ENCODE measurements at regions not wholly inside any gene's neighbourhood (a gene's known extent, or its start where the extent isn't known, plus 50 kb on each side); places are given as distances from the start of the nearest gene placed in this dataset.

DNA sequence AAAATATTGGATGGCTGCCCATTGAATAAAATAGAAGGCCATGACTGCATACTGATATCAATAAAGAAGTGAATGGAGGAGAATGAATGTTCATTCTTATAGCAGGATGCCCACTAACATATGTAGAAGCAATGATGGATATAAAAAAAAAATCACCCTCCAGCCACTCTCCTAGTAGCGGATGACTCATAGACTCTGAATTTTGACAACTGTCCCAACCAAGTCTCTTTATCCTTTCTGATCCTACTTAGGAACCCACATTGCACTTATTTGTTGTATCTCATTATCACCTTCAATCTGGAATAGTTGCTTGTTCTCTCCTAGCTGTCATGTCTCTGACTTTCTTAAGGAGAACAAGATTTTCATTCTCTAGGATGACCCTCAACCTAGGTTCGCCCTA, 429.9 kb downstream of the HS3ST3B1 start:
- Mint-ChIP-seq H3K4me1 (peaks cover 15% of the 10 kb centered on the region), H3K9me3 (peaks cover 20% of the 10 kb centered on the region), H3K36me3 (no peaks in the 10 kb centered on the region), H3K27me3 (ENCODE audit: low read depth) (no peaks in the 10 kb centered on the region), H3K4me3 (no peak overlapping the region), H3K27ac (no peak overlapping the region)
- no peak for DNase-seq (ENCODE audit: low spot score)
- ChIA-PET CTCF (no interaction called here), POLR2A (no interaction called here)
- TF ChIP-seq ZNF396 (CRISPR knock-in tag; IDR thresholded peaks at IDR 0.05; ENCODE audit: borderline replicate concordance) (no peak), GTF2I (CRISPR knock-in tag; conservative IDR thresholded peaks at IDR 0.05) (no peak), EMX1 (CRISPR knock-in tag; IDR thresholded peaks at IDR 0.05) (no peak), GABPB1 (CRISPR knock-in tag; IDR thresholded peaks at IDR 0.05) (no peak), PRRX2 (CRISPR knock-in tag; IDR thresholded peaks at IDR 0.05) (no peak), MYBL2 (CRISPR knock-in tag; IDR thresholded peaks at IDR 0.05) (no peak)
- TF ChIP-seq, protein P1, sequence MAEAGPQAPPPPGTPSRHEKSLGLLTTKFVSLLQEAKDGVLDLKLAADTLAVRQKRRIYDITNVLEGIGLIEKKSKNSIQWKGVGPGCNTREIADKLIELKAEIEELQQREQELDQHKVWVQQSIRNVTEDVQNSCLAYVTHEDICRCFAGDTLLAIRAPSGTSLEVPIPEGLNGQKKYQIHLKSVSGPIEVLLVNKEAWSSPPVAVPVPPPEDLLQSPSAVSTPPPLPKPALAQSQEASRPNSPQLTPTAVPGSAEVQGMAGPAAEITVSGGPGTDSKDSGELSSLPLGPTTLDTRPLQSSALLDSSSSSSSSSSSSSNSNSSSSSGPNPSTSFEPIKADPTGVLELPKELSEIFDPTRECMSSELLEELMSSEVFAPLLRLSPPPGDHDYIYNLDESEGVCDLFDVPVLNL (CRISPR knock-in tag; IDR thresholded peaks at IDR 0.05; ENCODE audit: borderline replicate concordance, low read depth) = no peak
- TF ChIP-seq, protein P2, sequence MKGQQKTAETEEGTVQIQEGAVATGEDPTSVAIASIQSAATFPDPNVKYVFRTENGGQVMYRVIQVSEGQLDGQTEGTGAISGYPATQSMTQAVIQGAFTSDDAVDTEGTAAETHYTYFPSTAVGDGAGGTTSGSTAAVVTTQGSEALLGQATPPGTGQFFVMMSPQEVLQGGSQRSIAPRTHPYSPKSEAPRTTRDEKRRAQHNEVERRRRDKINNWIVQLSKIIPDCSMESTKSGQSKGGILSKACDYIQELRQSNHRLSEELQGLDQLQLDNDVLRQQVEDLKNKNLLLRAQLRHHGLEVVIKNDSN (CRISPR knock-in tag; IDR thresholded peaks at IDR 0.05) = no peak
- TF ChIP-seq, protein P3, sequence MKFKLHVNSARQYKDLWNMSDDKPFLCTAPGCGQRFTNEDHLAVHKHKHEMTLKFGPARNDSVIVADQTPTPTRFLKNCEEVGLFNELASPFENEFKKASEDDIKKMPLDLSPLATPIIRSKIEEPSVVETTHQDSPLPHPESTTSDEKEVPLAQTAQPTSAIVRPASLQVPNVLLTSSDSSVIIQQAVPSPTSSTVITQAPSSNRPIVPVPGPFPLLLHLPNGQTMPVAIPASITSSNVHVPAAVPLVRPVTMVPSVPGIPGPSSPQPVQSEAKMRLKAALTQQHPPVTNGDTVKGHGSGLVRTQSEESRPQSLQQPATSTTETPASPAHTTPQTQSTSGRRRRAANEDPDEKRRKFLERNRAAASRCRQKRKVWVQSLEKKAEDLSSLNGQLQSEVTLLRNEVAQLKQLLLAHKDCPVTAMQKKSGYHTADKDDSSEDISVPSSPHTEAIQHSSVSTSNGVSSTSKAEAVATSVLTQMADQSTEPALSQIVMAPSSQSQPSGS (CRISPR knock-in tag; IDR thresholded peaks at IDR 0.05; ENCODE audit: borderline replicate concordance, low read depth) = no peak
- TF ChIP-seq, protein P4, sequence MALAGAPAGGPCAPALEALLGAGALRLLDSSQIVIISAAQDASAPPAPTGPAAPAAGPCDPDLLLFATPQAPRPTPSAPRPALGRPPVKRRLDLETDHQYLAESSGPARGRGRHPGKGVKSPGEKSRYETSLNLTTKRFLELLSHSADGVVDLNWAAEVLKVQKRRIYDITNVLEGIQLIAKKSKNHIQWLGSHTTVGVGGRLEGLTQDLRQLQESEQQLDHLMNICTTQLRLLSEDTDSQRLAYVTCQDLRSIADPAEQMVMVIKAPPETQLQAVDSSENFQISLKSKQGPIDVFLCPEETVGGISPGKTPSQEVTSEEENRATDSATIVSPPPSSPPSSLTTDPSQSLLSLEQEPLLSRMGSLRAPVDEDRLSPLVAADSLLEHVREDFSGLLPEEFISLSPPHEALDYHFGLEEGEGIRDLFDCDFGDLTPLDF (CRISPR knock-in tag; IDR thresholded peaks at IDR 0.05) = no peak
- TF ChIP-seq, protein P5, sequence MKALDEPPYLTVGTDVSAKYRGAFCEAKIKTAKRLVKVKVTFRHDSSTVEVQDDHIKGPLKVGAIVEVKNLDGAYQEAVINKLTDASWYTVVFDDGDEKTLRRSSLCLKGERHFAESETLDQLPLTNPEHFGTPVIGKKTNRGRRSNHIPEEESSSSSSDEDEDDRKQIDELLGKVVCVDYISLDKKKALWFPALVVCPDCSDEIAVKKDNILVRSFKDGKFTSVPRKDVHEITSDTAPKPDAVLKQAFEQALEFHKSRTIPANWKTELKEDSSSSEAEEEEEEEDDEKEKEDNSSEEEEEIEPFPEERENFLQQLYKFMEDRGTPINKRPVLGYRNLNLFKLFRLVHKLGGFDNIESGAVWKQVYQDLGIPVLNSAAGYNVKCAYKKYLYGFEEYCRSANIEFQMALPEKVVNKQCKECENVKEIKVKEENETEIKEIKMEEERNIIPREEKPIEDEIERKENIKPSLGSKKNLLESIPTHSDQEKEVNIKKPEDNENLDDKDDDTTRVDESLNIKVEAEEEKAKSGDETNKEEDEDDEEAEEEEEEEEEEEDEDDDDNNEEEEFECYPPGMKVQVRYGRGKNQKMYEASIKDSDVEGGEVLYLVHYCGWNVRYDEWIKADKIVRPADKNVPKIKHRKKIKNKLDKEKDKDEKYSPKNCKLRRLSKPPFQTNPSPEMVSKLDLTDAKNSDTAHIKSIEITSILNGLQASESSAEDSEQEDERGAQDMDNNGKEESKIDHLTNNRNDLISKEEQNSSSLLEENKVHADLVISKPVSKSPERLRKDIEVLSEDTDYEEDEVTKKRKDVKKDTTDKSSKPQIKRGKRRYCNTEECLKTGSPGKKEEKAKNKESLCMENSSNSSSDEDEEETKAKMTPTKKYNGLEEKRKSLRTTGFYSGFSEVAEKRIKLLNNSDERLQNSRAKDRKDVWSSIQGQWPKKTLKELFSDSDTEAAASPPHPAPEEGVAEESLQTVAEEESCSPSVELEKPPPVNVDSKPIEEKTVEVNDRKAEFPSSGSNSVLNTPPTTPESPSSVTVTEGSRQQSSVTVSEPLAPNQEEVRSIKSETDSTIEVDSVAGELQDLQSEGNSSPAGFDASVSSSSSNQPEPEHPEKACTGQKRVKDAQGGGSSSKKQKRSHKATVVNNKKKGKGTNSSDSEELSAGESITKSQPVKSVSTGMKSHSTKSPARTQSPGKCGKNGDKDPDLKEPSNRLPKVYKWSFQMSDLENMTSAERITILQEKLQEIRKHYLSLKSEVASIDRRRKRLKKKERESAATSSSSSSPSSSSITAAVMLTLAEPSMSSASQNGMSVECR (CRISPR knock-in tag; IDR thresholded peaks at IDR 0.05; ENCODE audit: borderline replicate concordance) = no peak
- no peak for ATAC-seq

DNA sequence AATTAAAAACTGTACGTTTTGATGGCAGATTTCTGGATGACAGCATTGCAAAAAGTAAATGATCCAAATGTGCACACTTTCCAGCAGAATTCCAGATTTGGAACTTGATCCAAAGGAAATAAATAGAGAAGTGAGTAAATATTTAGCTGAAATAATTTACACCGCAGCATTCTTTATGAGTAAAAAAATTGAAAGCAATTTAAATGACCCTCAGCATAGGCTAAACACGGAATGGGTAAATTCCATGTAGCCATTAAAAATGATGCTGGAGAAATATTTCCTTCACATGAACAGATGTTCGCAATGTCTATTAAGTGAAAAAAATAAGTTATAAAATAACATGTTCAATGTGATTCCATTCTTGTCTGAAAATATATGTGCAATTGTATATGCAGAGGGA, 424.8 kb downstream of the HS3ST3B1 start:
- POLR2A ChIA-PET = no interaction called here

More for the DNA sequence above, 424.8 kb downstream of the HS3ST3B1 start:
- Mint-ChIP-seq H3K4me1 (peaks cover 7% of the 10 kb centered on the region), H3K27me3 (ENCODE audit: low read depth) (no peaks in the 10 kb centered on the region), H3K4me3 (no peak overlapping the region), H3K27ac (no peak overlapping the region), H3K9me3 (peaks cover 14% of the 10 kb centered on the region), H3K36me3 (peaks cover 4% of the 10 kb centered on the region; the same call in 1 of the 2 replicates)
- ATAC-seq = no peak
- TF ChIP-seq, protein P6, sequence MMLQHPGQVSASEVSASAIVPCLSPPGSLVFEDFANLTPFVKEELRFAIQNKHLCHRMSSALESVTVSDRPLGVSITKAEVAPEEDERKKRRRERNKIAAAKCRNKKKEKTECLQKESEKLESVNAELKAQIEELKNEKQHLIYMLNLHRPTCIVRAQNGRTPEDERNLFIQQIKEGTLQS (CRISPR knock-in tag; conservative IDR thresholded peaks at IDR 0.05) = no peak
- TF ChIP-seq FOXJ3 (CRISPR knock-in tag; IDR thresholded peaks at IDR 0.05; ENCODE audit: borderline replicate concordance) (no peak), SMAD3 (CRISPR knock-in tag; IDR thresholded peaks at IDR 0.05; ENCODE audit: borderline replicate concordance) (no peak)
- TF ChIP-seq, protein P1 (CRISPR knock-in tag; IDR thresholded peaks at IDR 0.05; ENCODE audit: borderline replicate concordance, low read depth) = no peak
- CTCF ChIA-PET = interaction anchor here (1.0 to 1.1 kb wide), 3 partner anchors 12 to 522 kb away, joined by 3 to 6 read pairs (median 4); no protein-coding TSS in a partner anchor
- DNase-seq (ENCODE audit: low spot score) = no peak

All from WTC11 (cell line).